ENCODE measurements at regions not wholly inside any gene's neighbourhood (a gene's known extent, or its start where the extent isn't known, plus 50 kb on each side); places are given as distances from the start of the nearest gene placed in this dataset.

- Histone ChIP-seq H3K4me2 (no peak overlapping the region), H3K4me1 (no peaks in the 10 kb centered on the region), H3K9me3 (peaks cover 6% of the 10 kb centered on the region), H3K27ac (no peak overlapping the region), H3K4me3 (no peak overlapping the region)
- POLR2A ChIA-PET = no interaction called here
- no peak; a peak in 1 of 6 replicates for ATAC-seq
- FAIRE-seq = no peak
- CTCF ChIA-PET = interaction anchor here (0.5 to 1.7 kb wide), 4 partner anchors 141 to 635 kb away, joined by 3 read pairs; no protein-coding TSS in a partner anchor
- 48% methylated on average over 12 of the region's 14 CpGs for WGBS (ENCODE audit: missing lambda C conversion rate)
- TF ChIP-seq ATOH8 (CRISPR knock-in tag; IDR thresholded peaks at IDR 0.05; ENCODE audit: low read depth) (no peak), NPAS2 (CRISPR knock-in tag; IDR thresholded peaks at IDR 0.05; ENCODE audit: borderline replicate concordance) (no peak), CBX2 (IDR thresholded peaks at IDR 0.05; ENCODE audit: borderline replicate concordance, low read depth) (no peak), CBX8 (IDR thresholded peaks at IDR 0.05) (no peak), JUN (IDR thresholded peaks at IDR 0.05) (no peak), EHMT2 (IDR thresholded peaks at IDR 0.05; ENCODE audit: low read depth) (no peak), NR3C1 (IDR thresholded peaks at IDR 0.05) (no peak), RCOR1 (IDR thresholded peaks at IDR 0.05; ENCODE audit: low read depth, low read length) (no peak), FOSL2 (IDR thresholded peaks at IDR 0.05) (no peak), FOSL2 (CRISPR knock-in tag; IDR thresholded peaks at IDR 0.05) (no peak), EHF (CRISPR knock-in tag; IDR thresholded peaks at IDR 0.05) (no peak), EP300 (IDR thresholded peaks at IDR 0.05) (no peak), RFX5 (IDR thresholded peaks at IDR 0.05) (no peak), SMC3 (IDR thresholded peaks at IDR 0.05) (no peak), CHD4 (IDR thresholded peaks at IDR 0.05; ENCODE audit: borderline replicate concordance) (no peak)
- TF ChIP-seq, protein P1, sequence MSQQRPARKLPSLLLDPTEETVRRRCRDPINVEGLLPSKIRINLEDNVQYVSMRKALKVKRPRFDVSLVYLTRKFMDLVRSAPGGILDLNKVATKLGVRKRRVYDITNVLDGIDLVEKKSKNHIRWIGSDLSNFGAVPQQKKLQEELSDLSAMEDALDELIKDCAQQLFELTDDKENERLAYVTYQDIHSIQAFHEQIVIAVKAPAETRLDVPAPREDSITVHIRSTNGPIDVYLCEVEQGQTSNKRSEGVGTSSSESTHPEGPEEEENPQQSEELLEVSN (IDR thresholded peaks at IDR 0.05; ENCODE audit: borderline replicate concordance, low read depth) = no peak
- TF ChIP-seq, protein P2, sequence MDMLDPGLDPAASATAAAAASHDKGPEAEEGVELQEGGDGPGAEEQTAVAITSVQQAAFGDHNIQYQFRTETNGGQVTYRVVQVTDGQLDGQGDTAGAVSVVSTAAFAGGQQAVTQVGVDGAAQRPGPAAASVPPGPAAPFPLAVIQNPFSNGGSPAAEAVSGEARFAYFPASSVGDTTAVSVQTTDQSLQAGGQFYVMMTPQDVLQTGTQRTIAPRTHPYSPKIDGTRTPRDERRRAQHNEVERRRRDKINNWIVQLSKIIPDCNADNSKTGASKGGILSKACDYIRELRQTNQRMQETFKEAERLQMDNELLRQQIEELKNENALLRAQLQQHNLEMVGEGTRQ (IDR thresholded peaks at IDR 0.05) = no peak
- no peak for DNase-seq (ENCODE audit: low read depth in 1 of 2, low spot score in 1 of 2)
Observed at GRCh38 chr9:135228983-135229625, 141.6 kb downstream of the OLFM1 start.

GRCh38 chr9:135229701-135230385, 142.4 kb downstream of the OLFM1 start:
- ChIA-PET CTCF (interaction anchor here (1.1 to 1.7 kb wide), 3 partner anchors 142 to 182 kb away, joined by 3 read pairs; no protein-coding TSS in a partner anchor), POLR2A (no interaction called here)
- FAIRE-seq (no peak), ATAC-seq (no peak), DNase-seq (ENCODE audit: low read depth in 1 of 2, low spot score in 1 of 2) (no peak)
- H3K4me2 ChIP-seq = no peak overlapping the region
- WGBS (ENCODE audit: missing lambda C conversion rate) = 24% methylated on average over 14 of the region's 16 CpGs
- H3K27ac ChIP-seq = no peak overlapping the region
- peaks cover 9% of the 10 kb centered on the region for H3K9me3 ChIP-seq
- H3K4me3 ChIP-seq = no peak overlapping the region
- TF ChIP-seq, protein P3, sequence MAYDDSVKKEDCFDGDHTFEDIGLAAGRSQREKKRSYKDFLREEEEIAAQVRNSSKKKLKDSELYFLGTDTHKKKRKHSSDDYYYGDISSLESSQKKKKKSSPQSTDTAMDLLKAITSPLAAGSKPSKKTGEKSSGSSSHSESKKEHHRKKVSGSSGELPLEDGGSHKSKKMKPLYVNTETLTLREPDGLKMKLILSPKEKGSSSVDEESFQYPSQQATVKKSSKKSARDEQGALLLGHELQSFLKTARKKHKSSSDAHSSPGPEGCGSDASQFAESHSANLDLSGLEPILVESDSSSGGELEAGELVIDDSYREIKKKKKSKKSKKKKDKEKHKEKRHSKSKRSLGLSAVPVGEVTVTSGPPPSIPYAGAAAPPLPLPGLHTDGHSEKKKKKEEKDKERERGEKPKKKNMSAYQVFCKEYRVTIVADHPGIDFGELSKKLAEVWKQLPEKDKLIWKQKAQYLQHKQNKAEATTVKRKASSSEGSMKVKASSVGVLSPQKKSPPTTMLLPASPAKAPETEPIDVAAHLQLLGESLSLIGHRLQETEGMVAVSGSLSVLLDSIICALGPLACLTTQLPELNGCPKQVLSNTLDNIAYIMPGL (CRISPR knock-in tag; IDR thresholded peaks at IDR 0.05; ENCODE audit: borderline replicate concordance) = no peak
- TF ChIP-seq, protein P4, sequence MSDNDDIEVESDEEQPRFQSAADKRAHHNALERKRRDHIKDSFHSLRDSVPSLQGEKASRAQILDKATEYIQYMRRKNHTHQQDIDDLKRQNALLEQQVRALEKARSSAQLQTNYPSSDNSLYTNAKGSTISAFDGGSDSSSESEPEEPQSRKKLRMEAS (IDR thresholded peaks at IDR 0.05) = no peak
- TF ChIP-seq CEBPB (IDR thresholded peaks at IDR 0.05) (no peak), RARB (CRISPR knock-in tag; IDR thresholded peaks at IDR 0.05) (no peak), NPAS2 (CRISPR knock-in tag; IDR thresholded peaks at IDR 0.05; ENCODE audit: borderline replicate concordance) (no peak)
- no peaks in the 10 kb centered on the region for H3K4me1 ChIP-seq

All from A549 (cell line).